Stomach (tissue), 4 donors: ENCODE measurements at regions not wholly inside any gene's neighbourhood (a gene's known extent, or its start where the extent isn't known, plus 50 kb on each side); places are given as distances from the start of the nearest gene placed in this dataset.

ENCODE experiments used
- CTCF ChIP-seq, 7 experiments: fragments of 450-650 bp in 4 of 7; fragments of 200-600 bp in 3 of 7; sonication (generic) in 3 of 7; IDR thresholded peaks; one replicate each; pipeline ENCODE4 v1.5.1; 2016 to 2019; ENCODE audit warnings: antibody characterized with exemption in 7 of 7, control low read depth in 2 of 7, mild to moderate bottlenecking in 1 of 7
- EP300 ChIP-seq: sonication (generic); formaldehyde crosslinking; IDR thresholded peaks from one replicate; pipeline ENCODE4 v1.6.1; 2017; ENCODE audit warnings: antibody characterized with exemption
- POLR2A ChIP-seq, 4 donors: fragments of 450-650 bp; IDR thresholded peaks; one replicate each; pipeline ENCODE4 v1.6.1; 2016; ENCODE audit warnings: antibody characterized with exemption in 4 of 4, control low read depth in 2 of 4, mild to moderate bottlenecking in 1 of 4, moderate library complexity in 1 of 4
- POLR2AphosphoS5 ChIP-seq, 3 donors: sonication (generic); formaldehyde crosslinking; IDR thresholded peaks; one replicate each; pipeline ENCODE4 v1.6.1; 2016; ENCODE audit warnings: antibody characterized with exemption in 3 of 3

DNA sequence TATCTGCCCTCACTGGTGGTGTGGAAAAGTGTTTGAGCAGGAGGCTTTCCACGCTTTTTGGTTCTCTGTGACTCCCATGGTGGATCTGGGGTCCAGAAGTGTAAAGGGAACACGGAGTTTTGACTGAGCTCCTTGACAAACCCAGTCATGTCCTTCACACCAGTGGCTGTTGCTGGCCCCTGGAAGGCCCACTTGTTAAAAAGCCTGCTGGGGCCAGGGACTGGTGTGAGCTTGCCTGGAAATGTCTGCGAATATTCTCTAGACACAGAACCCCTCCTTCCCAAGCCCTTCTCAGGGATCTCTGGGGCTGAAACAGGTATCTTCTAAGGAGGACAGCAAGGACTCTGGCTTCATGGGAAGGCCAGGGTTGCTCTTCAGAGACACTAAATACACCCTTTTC, 343.0 kb downstream of the TCERG1L start:
- no peak for TF ChIP-seq CTCF (IDR thresholded peaks at IDR 0.05)
- no peak for TF ChIP-seq POLR2AphosphoS5 (IDR thresholded peaks at IDR 0.05)
- TF ChIP-seq EP300 = no peak
- no peak for TF ChIP-seq POLR2A (IDR thresholded peaks at IDR 0.05)
